Right forelimb (tissue), 1 donor: ENCODE measurements at regions not wholly inside any gene's neighbourhood (a gene's known extent, or its start where the extent isn't known, plus 50 kb on each side); places are given as distances from the start of the nearest gene placed in this dataset.
"Not testable (repeated sequence)": the region's sequence is repeated elsewhere in the genome, so short reads cannot be mapped to it uniquely, and the experiment has no call there.

Experiments used
- DNase-seq: peaks from one replicate; pipeline ENCODE4 v3.0.0-alpha.2; 2018

DNA sequence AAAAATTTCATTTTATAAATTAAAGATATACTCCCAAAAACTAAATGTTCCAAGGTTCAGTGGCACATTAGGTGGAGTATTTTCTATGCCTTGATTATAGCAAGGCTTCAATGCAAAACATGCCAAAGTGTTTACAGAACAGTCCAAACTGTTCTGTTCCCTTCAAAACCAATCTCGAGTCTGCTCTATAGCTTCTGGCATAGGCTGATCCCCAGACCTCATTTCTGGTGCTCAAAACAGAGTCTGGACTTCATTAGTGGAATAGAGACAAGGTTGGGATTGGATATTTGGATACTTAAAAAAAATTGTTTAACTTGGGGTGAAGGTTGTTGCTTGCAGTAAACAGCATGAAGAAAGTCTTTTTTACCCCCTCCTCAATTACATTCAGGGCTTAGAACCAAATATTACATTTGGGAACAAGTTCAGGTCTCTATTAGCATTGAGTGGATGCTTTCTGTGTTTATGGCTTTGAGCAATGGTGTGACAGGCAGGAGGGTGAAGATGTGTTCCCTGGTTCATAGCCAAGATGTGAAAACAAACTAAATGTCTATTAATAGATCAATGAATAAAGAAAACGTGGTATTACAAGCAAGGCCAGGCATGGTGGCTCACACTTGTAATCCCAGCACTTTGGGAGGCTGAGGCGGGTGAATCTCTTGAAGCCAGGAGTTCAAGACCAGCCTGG lies 208.1 kb upstream of the RND3 start:
- DNase-seq, result no peak

DNA sequence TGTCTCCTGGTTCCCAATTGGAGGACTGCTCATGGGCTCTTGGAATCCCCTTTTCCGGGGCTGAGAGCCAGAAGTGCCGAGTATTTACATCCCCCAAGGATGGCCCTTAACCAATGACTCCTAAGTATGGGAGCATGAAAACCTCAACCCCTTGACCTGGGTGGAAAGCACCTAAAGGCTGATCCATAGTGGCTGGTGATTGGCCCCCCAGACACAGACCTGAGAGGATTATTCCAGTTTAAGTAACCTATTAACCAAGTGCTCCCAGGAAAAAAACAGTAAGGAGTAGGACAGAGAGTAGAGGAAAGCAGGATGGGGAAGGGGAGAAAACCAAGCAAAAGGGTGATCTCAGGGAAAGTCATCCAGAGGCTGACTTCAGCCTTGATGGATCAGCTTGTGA lies 206.1 kb upstream of the RND3 start:
- no peak for DNase-seq

DNA sequence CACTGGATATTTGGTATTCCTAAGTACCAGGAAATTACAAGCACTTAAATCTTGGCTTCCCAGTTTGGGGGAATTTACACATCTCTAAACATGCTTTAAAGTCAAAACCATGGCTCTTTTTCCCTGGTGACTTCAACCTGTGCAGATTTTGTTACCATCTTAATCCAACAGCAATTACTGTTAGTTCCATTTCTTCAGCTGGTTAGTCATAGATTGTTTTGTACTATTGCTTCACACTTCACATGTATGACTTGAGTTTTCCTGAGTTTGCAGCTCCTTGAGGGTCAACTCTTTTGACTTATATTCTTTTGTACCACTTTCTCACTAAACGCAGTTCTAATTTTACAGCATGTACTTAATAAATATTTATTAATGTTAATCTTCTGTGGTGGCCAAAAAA lies 203.4 kb upstream of the RND3 start:
- DNase-seq, result no peak

DNA sequence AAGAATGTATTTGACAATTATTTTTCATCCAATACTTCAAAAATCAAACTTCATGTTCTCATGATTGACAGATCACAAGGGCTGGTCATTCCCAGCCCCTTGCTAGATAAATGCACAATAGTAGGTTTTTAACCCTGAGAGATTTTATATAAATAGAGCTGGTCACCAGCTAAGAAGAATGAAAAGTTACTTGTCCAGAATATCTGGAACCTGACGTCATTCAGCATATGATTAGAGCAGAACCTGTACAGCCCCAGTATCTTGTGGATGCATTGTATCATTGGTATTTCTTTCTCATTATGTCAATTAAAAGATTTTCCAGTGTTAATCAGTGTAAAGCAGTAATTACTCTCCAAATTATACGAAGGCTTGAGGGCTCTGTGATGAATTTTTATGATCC lies 202.8 kb upstream of the RND3 start:
- no peak for DNase-seq

DNA sequence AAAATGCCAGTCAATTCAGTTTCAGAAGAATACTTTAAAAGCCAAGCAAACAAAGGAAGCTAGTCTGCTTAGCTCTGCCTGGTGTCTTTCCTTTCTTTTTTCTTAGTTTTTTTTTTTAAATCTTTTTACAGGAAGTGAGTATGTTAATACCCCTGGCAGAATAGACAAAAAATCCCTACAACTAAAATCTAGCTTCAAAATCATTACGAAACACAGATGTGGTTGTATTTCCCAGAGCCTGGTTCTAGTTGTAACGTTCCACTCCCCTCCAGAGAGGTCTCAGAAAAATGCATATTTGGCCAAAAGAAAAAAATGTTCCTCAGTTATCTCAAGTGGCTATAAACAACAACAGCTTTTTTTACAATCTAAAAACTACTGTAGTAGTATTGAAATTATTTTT lies 202.1 kb upstream of the RND3 start:
- DNase-seq, result no peak

DNA sequence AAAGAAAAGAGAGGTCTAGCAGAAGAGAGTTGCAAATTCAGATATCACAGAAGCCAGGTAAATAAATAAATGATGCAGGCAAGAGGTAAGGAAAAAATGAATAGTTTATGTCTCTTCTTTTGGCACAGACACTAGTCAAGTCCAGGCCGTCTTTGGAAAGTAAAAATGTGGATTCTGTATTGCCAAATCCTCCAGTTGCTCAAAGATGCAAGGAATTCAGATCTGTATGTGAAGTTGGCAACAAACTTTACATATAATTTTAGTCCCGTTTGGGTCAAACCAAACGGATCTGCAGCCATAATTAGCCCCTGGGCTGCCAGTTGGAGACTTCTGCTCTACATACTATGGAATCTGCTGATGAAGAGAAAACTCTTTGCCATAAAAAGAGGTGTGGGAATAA lies 200.5 kb upstream of the RND3 start:
- no peak for DNase-seq

DNA sequence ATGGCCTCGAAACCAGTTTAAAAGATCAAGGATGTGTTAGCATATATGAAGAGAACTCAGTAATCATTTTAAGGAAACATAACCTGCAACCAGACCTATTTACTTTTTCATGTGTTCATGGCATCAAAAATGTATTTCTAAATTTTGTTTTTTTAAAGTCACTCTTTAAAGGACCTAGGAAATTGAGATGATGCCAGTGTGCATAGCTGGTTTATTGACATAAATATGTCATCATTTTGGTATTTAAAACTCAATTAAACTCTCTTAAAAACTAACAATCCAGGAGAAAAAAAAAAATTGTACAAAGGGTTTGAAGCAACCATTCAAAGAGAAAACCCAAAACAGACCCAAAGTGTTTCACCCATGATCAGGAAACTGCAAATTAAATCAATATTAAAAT lies 198.9 kb upstream of the RND3 start:
- no peak for DNase-seq

DNA sequence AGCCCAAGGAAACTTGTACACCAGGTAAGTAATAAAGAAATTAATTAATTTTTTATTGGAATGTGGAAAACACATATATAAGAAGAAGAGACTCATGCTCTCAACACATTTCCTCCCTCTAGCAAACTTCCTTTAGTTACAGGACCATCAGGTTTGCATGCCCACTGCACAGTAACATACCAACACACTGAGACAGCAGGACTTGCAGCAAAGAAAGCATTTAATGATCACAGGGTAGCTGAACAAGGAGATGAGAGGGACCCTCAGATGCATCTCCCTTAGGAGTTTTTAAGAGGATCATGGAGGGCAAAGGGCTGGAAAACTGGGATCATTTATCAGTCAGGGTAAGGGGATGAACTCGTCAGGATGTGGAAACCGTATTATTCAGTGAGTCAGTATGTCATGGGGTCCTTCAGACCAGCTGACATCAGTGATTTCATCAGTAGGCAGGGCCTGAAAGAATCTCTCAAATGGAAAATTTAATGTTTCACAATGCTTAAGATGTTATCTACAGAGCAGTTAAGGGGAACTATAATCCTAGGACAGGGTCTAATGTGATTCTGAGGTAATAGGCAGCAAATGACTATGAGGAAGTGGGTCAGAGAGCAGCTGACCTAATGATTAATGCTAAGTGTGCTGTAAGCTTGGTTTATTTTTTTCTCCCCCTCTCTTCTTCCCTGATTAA lies 193.8 kb upstream of the RND3 start:
- DNase-seq, result no peak

DNA sequence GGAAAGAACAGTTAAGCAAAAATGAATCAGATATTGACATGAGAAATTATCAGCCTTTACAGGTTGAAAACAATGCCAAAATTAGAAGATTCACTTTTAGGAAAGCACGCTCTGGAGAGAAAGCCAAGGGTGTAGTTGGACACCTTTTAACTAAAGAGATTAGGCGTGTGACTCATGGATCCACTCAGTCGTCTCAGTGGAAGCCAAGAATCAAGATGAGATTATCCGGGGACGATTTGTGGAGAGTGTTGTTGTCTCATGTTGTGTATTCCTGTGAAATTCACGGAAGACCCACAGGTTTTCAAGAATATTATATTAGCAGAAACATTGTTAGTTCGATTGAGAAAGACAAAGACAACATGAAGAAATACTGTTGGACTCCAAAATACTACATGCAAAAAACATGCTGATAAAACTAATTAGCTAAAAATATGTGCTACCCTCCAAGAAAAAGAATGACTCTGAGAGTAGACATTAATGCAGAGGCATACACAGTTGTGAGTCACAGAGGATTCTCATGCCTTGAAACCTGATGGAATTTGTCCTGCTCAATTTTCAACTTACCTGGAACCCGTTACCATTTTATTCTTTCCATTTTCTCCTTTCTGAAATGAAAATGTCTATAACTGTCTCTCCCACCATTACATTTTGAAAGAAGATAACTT lies 192.1 kb upstream of the RND3 start:
- no peak for DNase-seq

DNA sequence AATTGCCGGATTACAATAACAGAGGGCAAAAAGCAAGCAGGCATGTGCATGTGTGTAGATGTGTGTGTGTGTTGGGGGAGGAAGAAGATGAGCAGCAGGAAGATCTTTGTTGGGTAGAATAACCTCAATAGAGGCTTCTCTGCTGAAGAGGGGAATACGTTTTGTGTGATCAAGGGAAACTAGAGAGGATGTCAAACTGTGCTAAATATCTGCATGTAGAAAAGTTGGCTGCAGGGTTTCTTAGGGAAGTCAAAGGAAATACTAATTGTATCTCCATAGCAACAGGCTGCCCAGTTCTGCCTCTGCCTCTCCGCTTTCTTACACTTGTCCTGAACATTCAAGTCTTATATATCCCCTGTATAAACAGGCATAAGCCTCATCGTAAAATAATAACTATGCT lies 190.1 kb upstream of the RND3 start:
- DNase-seq, result no peak

DNA sequence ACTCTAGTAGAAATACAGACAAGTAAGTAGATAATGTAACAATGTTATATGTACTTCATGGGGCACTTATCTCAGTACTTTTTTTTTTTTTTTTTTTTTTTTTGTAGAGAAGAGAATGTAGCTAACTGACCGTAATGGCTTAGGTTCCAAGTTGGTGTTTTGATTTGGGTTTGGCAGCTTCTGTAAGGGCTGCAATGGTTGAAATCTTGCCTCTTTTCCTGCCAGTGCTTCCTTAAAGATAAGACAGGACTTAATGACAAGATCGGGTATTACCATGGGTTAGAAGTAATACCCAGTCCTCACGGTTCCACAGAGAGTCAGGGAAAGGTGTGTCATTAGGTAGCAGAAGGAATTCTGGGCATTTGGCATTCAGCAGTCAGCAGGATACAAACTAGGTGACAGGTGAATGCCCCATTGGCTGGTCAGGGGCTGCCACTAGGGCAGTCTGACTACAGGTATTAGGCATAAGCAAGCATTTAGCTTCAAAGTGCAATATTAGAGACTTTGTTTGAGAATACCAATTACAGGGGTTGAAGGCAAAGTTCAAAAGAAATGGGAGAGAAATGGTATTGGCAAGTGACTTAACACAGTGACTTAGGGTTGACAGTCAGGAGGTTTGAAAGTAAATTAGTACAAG lies 189.4 kb upstream of the RND3 start:
- DNase-seq, result no peak

DNA sequence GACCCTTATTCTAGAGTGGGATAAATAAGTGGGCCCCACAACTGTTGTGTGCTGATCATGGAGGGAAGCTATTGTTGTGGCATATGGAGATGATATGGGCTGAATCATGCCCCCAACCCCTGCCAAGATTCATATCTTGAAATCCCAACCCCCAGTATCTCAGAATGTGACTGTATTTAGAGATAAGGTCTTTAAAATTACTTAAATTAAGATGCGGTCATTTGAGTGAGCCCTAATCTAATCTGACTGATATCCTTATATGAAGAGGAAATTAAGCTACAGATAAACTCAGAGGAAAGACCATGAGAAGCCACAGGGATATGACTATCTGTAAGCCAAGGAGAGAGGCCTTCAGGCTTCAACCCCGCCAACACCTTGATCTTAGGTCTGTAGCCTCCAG lies 188.3 kb upstream of the RND3 start:
- no peak for DNase-seq

DNA sequence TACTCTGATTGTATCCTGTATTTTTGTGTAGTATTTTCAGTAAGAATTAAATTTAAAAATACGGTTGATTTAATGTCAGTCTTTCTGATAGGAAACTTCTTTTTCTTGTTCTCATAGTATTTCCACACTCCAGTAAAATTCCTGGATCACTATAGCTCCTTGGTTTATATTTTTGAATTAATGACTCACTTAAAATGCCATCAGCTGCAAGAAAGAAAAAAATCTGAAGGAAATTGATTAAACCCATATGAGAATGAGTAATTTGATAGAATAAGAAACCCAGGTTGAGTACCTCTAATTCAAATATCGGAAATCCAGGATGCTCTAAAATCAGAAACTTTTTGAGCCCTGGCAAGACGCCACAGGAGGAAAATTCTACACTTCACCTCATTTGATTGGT lies 186.8 kb upstream of the RND3 start:
- DNase-seq, result no peak

DNA sequence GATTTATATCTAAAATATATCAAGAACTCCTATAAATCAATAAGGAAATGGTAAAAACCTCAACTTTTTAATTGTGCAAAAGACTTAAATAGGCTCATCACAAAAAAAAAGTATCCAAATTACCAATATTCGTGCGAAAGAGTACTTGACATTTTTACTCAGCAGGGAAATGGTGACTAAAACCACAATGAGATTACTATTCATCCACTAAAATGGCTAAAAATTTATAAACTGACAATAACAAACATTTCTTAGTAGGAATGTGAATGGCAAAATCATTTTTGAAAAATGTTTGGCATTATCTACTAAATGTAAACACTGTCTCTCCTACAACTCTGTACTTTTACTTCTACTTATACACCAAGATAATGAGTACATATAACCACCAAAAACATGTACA lies 184.8 kb upstream of the RND3 start:
- no peak for DNase-seq

DNA sequence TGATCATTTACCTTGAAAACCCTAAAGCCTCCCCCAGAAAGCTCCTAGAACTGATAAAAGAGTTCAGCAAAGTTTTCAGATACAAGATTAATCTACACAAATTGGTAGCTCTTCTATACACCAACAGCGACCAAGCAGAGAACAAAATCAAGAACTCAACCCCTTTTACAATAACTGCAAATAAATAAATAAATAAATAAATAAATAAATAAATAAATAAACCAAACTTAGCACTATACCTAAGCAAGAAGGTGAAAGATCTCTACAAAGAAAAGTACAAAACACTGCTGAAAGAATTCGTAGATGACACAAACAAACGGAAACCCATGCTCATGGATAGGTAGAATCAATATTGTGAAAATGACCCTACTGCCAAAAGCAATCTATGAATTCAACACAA lies 182.0 kb upstream of the RND3 start:
- no peak for DNase-seq

DNA sequence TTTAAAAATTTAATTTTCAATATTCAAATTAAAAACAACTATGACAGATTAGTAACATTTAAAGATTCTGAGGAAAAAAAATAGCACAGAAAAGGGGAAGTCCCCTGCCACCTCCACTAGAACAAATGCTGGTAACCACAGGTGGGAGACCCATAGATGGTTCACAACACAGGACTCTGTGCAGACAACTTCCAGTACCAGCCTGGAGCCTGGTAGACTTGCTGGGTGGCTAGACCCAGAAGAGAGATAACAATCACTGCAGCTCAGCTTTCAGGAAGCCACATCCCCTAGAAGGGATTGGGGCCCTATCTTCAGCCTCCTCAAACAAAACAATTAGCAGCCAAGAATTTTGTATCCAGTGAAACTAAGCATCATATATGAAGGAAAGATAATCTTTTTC lies 179.6 kb upstream of the RND3 start:
- not testable (repeated sequence) for DNase-seq

DNA sequence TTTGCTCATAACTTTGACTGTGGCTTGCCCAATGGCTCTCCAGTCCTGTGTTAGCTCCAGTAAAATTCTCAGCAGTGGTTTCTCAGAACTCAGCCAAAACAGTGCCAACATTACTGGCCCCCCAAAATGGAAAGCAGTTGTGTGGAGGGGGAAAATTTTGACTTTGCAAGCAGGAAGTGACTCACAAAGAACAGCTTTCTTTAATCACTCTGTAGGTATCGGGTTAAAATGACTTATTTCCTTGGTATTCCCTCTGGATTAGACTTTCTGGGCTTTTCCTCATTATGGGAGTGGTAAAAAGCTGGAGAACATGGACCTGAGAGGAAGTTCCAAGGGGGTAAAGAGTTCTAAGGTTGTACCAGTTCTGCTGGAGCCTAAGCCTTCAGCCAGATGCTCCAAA lies 175.7 kb upstream of the RND3 start:
- DNase-seq, result no peak

DNA sequence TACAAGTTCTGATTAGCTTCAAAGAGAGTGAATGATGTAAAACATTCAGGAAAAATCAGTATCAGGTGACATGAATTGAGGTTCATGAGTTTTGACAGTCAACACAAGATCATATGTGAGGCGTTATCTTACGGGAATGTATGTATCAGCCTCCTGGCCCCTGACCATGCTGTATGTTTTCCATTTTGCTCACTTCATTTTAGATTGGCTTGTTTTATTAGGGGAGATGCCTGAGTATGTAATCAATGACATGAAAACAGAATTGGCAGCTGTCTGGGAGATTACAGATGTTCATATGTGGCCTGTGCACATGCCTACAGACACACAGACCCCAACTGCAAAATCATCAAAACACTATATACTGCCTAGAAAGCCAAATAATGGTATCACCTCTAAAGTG lies 168.5 kb upstream of the RND3 start:
- no peak for DNase-seq

DNA sequence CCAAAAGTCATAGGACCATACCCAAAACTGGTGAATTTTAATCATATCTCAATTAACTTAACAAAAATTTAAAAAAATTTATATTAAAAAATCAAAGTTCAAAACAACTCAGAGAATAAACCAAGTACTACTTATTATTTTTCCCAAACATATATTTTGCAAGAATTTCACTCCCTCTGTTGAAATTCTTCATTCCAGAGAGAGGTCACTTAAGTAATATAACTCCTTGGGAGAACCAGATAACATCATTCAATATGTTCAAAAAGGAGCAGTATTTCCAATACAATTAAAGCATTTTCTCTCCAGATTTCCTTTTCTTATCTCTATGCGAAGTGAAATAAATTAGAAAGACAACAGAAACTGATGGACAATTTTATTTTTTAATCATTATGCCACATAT lies 165.9 kb upstream of the RND3 start:
- no peak for DNase-seq

DNA sequence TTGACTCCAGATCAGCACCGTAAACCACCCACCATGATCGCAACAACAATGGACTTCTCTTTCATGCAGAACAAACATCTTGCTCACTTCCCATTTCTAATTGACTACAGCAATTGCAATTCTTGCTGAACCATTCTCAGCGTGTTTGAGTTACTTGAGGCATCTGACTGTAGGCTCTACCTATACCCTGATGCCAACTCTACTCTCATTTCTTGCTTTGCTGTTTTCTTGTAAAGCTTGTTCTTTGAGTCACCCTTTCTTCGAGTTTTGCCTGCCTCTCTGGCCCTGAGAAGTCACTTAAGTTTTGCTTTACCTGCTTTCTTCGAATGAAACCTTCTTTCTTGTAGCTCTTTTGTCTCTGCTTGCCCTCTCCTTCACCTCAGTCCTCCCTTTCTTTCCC lies 160.5 kb upstream of the RND3 start:
- DNase-seq, result no peak

DNA sequence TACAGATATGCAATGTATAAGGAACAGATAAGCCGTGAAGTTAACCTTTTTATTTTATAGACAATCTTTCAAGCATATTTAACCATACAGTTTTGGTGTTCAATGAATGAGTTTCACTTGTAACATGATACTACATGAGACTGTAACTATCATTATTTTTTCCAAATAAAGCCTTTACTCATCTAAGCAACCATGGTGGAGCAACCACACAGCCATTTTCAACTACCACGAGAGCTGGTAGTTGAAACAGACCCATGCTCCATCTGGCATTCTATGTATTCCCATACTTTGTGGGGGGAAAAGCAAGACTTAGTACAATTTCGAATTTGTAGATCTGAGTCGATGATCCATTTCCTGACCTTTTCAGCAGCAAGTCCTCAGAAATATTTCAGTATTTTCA lies 159.3 kb upstream of the RND3 start:
- no peak for DNase-seq

DNA sequence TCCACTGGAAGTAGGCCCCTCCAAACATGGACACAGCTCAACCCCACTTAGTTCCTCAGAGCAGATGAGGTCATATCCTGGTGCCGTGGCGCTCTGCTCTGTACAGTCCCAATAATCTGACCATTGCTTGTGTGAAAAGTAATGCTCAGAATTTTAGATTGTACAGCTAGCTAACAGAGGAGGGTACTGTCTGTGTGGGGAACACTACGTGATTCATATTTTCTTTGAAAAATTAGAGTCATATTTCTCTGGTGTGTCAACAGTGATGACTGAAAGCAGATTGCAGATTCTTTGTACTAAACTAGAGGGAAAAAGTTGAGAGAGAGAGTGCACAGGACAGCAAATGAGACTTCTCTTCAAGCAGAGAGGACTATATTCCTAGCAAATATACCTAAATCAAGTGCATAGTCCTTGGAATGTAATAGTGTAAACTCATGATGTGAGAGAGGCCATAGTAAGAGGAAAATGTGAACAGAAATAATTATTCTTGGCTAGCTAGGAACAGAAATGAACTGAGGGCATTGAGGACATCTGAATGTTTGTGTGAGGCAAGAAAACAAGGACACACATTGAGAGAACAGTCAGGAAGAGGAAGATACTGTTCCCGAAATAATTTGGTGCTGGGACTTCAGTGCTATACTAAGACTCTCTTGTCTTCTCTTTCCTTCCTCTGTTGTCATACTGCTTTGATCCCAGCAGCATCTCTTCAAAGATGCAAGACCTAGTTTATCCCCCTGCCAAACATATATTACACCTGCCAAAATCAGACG lies 157.0 kb upstream of the RND3 start:
- no peak for DNase-seq

DNA sequence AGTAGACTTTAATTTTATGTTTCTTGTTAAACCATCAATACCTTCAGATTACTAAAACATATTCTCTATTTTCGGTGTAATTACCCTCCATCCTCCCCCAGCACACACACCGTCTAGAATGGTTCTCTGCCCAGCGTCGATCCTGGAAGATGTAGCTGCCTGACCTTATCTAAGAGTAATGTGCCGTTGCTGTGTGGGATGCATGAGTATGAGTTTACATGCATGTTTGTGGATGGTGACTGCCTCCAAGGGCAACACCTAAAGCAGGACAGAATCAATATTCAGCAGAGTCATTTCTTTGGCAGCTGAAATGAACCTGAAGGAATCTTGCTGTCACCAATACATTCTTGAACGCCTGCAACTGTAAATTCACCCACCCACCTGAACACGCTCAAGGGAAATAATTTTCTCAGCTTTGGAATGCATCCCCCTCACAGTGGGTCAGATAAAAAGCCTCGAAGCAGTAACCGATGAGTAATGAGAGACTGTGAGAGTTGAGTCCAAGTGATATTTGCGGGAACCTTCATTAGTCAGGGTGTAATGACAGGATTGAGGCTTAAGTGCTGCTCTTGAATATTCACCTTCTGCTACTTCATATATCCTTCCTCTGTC lies 155.8 kb upstream of the RND3 start:
- DNase-seq, result no peak
